Gastroesophageal sphincter (tissue), 4 donors: ENCODE measurements at regions not wholly inside any gene's neighbourhood (a gene's known extent, or its start where the extent isn't known, plus 50 kb on each side); places are given as distances from the start of the nearest gene placed in this dataset.

ENCODE experiments used
- ATAC-seq: fragments of 150-250 bp; one replicate; pipeline ENCODE4 v1.9.1; 2016; ENCODE audit warnings: mild to moderate bottlenecking, moderate library complexity
- H3K27ac ChIP-seq, 4 donors: fragments of 200-600 bp; sonication (generic) in 3 of 4; 1 replicate in 3 of 4; 2 replicates in 1 of 4; pipeline ENCODE4 v1.5.1; 2016 to 2019
- H3K27me3 ChIP-seq: fragments of 200-600 bp; sonication (generic); one replicate; pipeline ENCODE4 v1.5.1; 2019
- H3K36me3 ChIP-seq, 2 donors: fragments of 200-600 bp; sonication (generic); one replicate each; pipeline ENCODE4 v1.5.1; 2019; ENCODE audit warnings: control low read depth in 1 of 2
- H3K4me1 ChIP-seq, 3 donors: fragments of 200-600 bp; sonication (generic); 1 replicate in 2 of 3; 2 replicates in 1 of 3; pipeline ENCODE4 v1.5.1; 2016 to 2019; ENCODE audit warnings: control low read depth in 2 of 3
- H3K4me3 ChIP-seq, 2 donors: fragments of 200-600 bp; sonication (generic); one replicate each; pipeline ENCODE4 v1.5.1; 2019; ENCODE audit warnings: mild to moderate bottlenecking in 1 of 2, moderate library complexity in 1 of 2
- H3K9me3 ChIP-seq, 3 donors: fragments of 200-600 bp; sonication (generic); one replicate each; pipeline ENCODE4 v1.5.1; 2017 to 2019; ENCODE audit warnings: control low read depth in 2 of 3
- CTCF ChIP-seq, 4 experiments: fragments of 200-600 bp in 2 of 4; fragments of 450-650 bp in 2 of 4; sonication (generic) in 1 of 4; IDR thresholded peaks; one replicate each; pipeline ENCODE4 v1.5.1; 2017 to 2019; ENCODE audit warnings: antibody characterized with exemption in 4 of 4, mild to moderate bottlenecking in 2 of 4, moderate library complexity in 2 of 4
- EP300 ChIP-seq: sonication (generic); formaldehyde crosslinking; IDR thresholded peaks from one replicate; pipeline ENCODE4 v1.6.1; 2017; ENCODE audit warnings: antibody characterized with exemption, mild to moderate bottlenecking
- POLR2A ChIP-seq, 2 donors: fragments of 450-650 bp; IDR thresholded peaks; one replicate each; pipeline ENCODE4 v1.6.1; 2017; ENCODE audit warnings: antibody characterized with exemption in 2 of 2, mild to moderate bottlenecking in 2 of 2, moderate library complexity in 1 of 2
- POLR2AphosphoS5 ChIP-seq: sonication (generic); formaldehyde crosslinking; IDR thresholded peaks from one replicate; pipeline ENCODE4 v1.6.1; 2017; ENCODE audit warnings: antibody characterized with exemption
- WGBS, 2 donors: methylation state at CpG; one replicate each; pipeline ENCODE4 v1.1.5; 2018; ENCODE audit warnings: low coverage in 1 of 2; 5-methylcytosine and 5-hydroxymethylcytosine counted together

GRCh38 chr7:389911-390601 is 100.1 kb downstream of the FOXL3 start:
- no peak for ATAC-seq
- no peak for TF ChIP-seq POLR2AphosphoS5
- TF ChIP-seq POLR2A (IDR thresholded peaks at IDR 0.05), result no peak
- no peak for TF ChIP-seq CTCF (IDR thresholded peaks at IDR 0.05)
- no peak for TF ChIP-seq EP300
- 55% methylated on average over 2 of the region's 21 CpGs; no CpG with 5 or more reads in 1 of the 2 donors for WGBS, 2 donors
- H3K4me1 ChIP-seq, result no peaks in the 10 kb centered on the region
- no peaks in the 10 kb centered on the region for H3K27me3 ChIP-seq
- no peak overlapping the region for H3K27ac ChIP-seq
- peaks cover 0 to 27% (median 0%) of the 10 kb centered on the region in 3 donors for H3K9me3 ChIP-seq
- no peaks in the 10 kb centered on the region for H3K36me3 ChIP-seq
- no peak overlapping the region for H3K4me3 ChIP-seq

- WGBS, 2 donors, result 80% methylated on average over 3 of the region's 20 CpGs; no CpG with 5 or more reads in 1 of the 2 donors
- ATAC-seq, result no peak
- Histone ChIP-seq H3K4me1 (no peaks in the 10 kb centered on the region), H3K4me3 (no peak overlapping the region), H3K27me3 (no peaks in the 10 kb centered on the region), H3K27ac (no peak overlapping the region), H3K36me3 (no peaks in the 10 kb centered on the region), H3K9me3 (peaks cover 0 to 27% (median 0%) of the 10 kb centered on the region in 3 donors)
- TF ChIP-seq CTCF (IDR thresholded peaks at IDR 0.05) (no peak), EP300 (no peak), POLR2AphosphoS5 (no peak), POLR2A (IDR thresholded peaks at IDR 0.05) (no peak)
Observed at GRCh38 chr7:390761-391410, 100.9 kb downstream of the FOXL3 start.

GRCh38 chr7:391411-391951 is 101.5 kb downstream of the FOXL3 start:
- TF ChIP-seq POLR2A (IDR thresholded peaks at IDR 0.05), result no peak
- TF ChIP-seq CTCF (IDR thresholded peaks at IDR 0.05), result no peak
- TF ChIP-seq EP300, result no peak
- no peak for TF ChIP-seq POLR2AphosphoS5
- Histone ChIP-seq H3K9me3 (peaks cover 0 to 28% (median 0%) of the 10 kb centered on the region in 3 donors), H3K4me1 (no peaks in the 10 kb centered on the region), H3K36me3 (no peaks in the 10 kb centered on the region), H3K27ac (no peak overlapping the region), H3K4me3 (no peak overlapping the region), H3K27me3 (no peaks in the 10 kb centered on the region)
- WGBS, 2 donors, result no CpG with 5 or more reads among the region's 26 CpGs
- ATAC-seq, result no peak

DNA sequence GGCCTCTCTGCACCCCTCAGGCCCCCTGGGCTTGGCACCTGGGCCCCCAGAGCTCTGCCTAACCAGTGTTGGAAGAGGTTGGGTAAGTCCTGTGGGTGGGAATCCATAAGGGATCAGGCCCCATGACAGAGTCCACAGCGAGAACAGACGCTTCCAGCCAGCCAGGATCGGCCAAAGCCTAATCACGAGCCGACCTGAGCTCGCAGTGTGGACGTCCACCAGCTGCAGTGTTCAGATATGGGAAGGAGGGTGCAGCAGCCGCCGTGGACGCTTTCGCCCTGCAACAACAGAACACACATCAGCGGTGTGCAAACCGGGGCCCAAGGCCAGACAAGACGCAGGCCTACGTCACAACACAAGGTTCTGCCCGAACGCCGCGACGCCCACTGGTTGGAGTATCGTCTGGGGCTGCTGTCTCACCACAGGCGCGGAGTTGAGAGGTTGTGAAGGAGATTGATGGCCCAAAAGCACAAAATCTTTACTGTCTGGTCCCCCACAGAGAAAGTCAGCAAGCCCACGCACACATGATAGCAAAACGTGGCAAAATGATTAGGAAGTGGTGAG is 102.1 kb downstream of the FOXL3 start:
- no peak for ATAC-seq
- TF ChIP-seq POLR2A (IDR thresholded peaks at IDR 0.05), result no peak
- TF ChIP-seq CTCF (IDR thresholded peaks at IDR 0.05), result no peak
- TF ChIP-seq EP300, result no peak
- TF ChIP-seq POLR2AphosphoS5, result no peak
- WGBS, 2 donors, result 90 to 96% methylated on average over 2 to 8 of the region's 25 CpGs

More for the DNA sequence above, 102.1 kb downstream of the FOXL3 start:
- Histone ChIP-seq H3K4me3 (no peak overlapping the region), H3K9me3 (peaks cover 0 to 33% (median 0%) of the 10 kb centered on the region in 3 donors), H3K36me3 (no peaks in the 10 kb centered on the region), H3K27ac (no peak overlapping the region), H3K27me3 (no peaks in the 10 kb centered on the region), H3K4me1 (no peaks in the 10 kb centered on the region)
